ENCODE measurements at regions not wholly inside any gene's neighbourhood (a gene's known extent, or its start where the extent isn't known, plus 50 kb on each side); places are given as distances from the start of the nearest gene placed in this dataset.

- Mint-ChIP-seq H3K36me3 (ENCODE audit: low read depth) (no peaks in the 10 kb centered on the region), H3K27ac (no peak overlapping the region), H3K27me3 (ENCODE audit: insufficient read depth, low read depth, poor library complexity) (no peaks in the 10 kb centered on the region), H3K4me1 (no peaks in the 10 kb centered on the region), H3K9me3 (no peaks in the 10 kb centered on the region; the same call in 2 of the 3 replicates), H3K4me3 (no peak overlapping the region)
- ATAC-seq (no peak), DNase-seq (ENCODE audit: low spot score) (no peak)
- Histone ChIP-seq H3K4me2 (no peak overlapping the region), H3K27me3 (ENCODE audit: insufficient read depth) (no peaks in the 10 kb centered on the region), H3K4me3 (no peak overlapping the region), H3K79me2 (replicated peaks; ENCODE audit: insufficient read depth) (no peaks in the 10 kb centered on the region), H3K4me1 (ENCODE audit: insufficient read depth) (no peaks in the 10 kb centered on the region), H3K9me2 (ENCODE audit: insufficient read depth) (no peaks in the 10 kb centered on the region), H4K20me1 (replicated peaks; ENCODE audit: insufficient read depth) (no peaks in the 10 kb centered on the region), H2AFZ (no peak overlapping the region), H3K27ac (ENCODE audit: low read depth) (no peak overlapping the region), H3F3A (replicated peaks; ENCODE audit: low read depth) (no peaks in the 10 kb centered on the region), H3K36me3 (ENCODE audit: insufficient read depth) (no peaks in the 10 kb centered on the region)
- TF ChIP-seq EZH2 (IDR thresholded peaks at IDR 0.05; ENCODE audit: low read depth, unreplicated experiment) (no peak), ZNF331 (CRISPR knock-in tag; IDR thresholded peaks at IDR 0.05; ENCODE audit: low read depth) (no peak), NANOG (IDR thresholded peaks at IDR 0.05; ENCODE audit: borderline replicate concordance) (no peak), ETS1 (IDR thresholded peaks at IDR 0.05) (no peak), CREB1 (CRISPR knock-in tag; IDR thresholded peaks at IDR 0.05; ENCODE audit: low read depth) (no peak), ZNF114 (CRISPR knock-in tag; IDR thresholded peaks at IDR 0.05) (no peak), REST (IDR thresholded peaks at IDR 0.05; ENCODE audit: unreplicated experiment) (no peak), ZNF462 (CRISPR knock-in tag; IDR thresholded peaks at IDR 0.05) (no peak), POLR2AphosphoS5 (IDR thresholded peaks at IDR 0.05; ENCODE audit: low read depth) (no peak), JUNB (IDR thresholded peaks at IDR 0.05; ENCODE audit: unreplicated experiment) (no peak), STAT1 (IDR thresholded peaks at IDR 0.05; ENCODE audit: unreplicated experiment) (no peak), CTCF (conservative IDR thresholded peaks at IDR 0.05; ENCODE audit: low read depth in 2 of 2) (no peak), EZH2phosphoT487 (IDR thresholded peaks at IDR 0.05; ENCODE audit: unreplicated experiment) (no peak)
Measured at GRCh38 chr5:12910641-12911040, 1006.4 kb upstream of the CTNND2 start.

All from GM23338 (cell line).